IMR-90 (cell line): ENCODE measurements at regions not wholly inside any gene's neighbourhood (a gene's known extent, or its start where the extent isn't known, plus 50 kb on each side); places are given as distances from the start of the nearest gene placed in this dataset.

ENCODE experiments used
- CEBPB ChIP-seq: IDR thresholded peaks from 2 replicates; pipeline ENCODE4 v1.6.1; 2012; ENCODE audit warnings: low read depth, low read length, improper control_type of control experiment
- MXI1 ChIP-seq: IDR thresholded peaks from 2 replicates; pipeline ENCODE4 v1.6.1; 2012; ENCODE audit warnings: low read depth, mild to moderate bottlenecking, low read length, moderate library complexity, borderline replicate concordance
- NFE2L2 ChIP-seq: fragments of 150-350 bp; IDR thresholded peaks from 2 replicates; pipeline ENCODE4 v1.6.1; 2016; ENCODE audit warnings: low read depth, mild to moderate bottlenecking, low read length
- RAD21 ChIP-seq: IDR thresholded peaks from 2 replicates; pipeline ENCODE4 v1.6.1; 2012; ENCODE audit warnings: low read length, improper control_type of control experiment
- RFX5 ChIP-seq: IDR thresholded peaks from 2 replicates; pipeline ENCODE4 v1.8.0; 2012; ENCODE audit warnings: low read depth, mild to moderate bottlenecking, low read length, moderate library complexity
- TF ChIP-seq, protein P1 (sequence below): conservative IDR thresholded peaks from 2 replicates; pipeline ENCODE4 v1.5.1; 2012; ENCODE audit warnings: mild to moderate bottlenecking, low read depth, low read length, improper control_type of control experiment

- TF ChIP-seq, protein P1, sequence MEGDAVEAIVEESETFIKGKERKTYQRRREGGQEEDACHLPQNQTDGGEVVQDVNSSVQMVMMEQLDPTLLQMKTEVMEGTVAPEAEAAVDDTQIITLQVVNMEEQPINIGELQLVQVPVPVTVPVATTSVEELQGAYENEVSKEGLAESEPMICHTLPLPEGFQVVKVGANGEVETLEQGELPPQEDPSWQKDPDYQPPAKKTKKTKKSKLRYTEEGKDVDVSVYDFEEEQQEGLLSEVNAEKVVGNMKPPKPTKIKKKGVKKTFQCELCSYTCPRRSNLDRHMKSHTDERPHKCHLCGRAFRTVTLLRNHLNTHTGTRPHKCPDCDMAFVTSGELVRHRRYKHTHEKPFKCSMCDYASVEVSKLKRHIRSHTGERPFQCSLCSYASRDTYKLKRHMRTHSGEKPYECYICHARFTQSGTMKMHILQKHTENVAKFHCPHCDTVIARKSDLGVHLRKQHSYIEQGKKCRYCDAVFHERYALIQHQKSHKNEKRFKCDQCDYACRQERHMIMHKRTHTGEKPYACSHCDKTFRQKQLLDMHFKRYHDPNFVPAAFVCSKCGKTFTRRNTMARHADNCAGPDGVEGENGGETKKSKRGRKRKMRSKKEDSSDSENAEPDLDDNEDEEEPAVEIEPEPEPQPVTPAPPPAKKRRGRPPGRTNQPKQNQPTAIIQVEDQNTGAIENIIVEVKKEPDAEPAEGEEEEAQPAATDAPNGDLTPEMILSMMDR: no peak
- TF ChIP-seq MXI1: no peak
- no peak for TF ChIP-seq NFE2L2
- no peak for TF ChIP-seq RFX5
- no peak for TF ChIP-seq RAD21
- TF ChIP-seq CEBPB: no peak
Observed at GRCh38 chr9:106441283-106441682, 421.7 kb upstream of the ZNF462 start.
